ENCODE measurements at regions not wholly inside any gene's neighbourhood (a gene's known extent, or its start where the extent isn't known, plus 50 kb on each side); places are given as distances from the start of the nearest gene placed in this dataset.

DNA sequence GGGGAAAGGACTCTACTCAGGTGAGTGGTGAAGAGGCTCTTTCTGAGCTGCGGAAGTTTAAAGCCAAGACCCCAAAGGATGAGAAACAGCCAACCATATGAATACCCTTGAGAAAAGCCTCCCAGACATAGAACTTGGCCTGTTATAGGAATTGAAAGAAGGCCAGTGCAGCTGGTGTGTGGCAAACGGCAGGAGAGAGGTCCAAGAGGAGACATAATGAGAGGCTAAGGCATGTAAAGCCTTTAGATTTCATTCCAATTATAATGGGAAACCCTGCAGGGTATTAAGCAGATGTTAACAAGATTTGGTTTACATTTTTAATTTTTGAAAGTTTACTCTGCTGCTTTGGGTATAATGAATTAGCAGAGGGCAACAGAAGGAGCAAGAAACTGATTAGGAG lies 552.1 kb upstream of the FBXO33 start (continued):
- TF ChIP-seq, protein P1, sequence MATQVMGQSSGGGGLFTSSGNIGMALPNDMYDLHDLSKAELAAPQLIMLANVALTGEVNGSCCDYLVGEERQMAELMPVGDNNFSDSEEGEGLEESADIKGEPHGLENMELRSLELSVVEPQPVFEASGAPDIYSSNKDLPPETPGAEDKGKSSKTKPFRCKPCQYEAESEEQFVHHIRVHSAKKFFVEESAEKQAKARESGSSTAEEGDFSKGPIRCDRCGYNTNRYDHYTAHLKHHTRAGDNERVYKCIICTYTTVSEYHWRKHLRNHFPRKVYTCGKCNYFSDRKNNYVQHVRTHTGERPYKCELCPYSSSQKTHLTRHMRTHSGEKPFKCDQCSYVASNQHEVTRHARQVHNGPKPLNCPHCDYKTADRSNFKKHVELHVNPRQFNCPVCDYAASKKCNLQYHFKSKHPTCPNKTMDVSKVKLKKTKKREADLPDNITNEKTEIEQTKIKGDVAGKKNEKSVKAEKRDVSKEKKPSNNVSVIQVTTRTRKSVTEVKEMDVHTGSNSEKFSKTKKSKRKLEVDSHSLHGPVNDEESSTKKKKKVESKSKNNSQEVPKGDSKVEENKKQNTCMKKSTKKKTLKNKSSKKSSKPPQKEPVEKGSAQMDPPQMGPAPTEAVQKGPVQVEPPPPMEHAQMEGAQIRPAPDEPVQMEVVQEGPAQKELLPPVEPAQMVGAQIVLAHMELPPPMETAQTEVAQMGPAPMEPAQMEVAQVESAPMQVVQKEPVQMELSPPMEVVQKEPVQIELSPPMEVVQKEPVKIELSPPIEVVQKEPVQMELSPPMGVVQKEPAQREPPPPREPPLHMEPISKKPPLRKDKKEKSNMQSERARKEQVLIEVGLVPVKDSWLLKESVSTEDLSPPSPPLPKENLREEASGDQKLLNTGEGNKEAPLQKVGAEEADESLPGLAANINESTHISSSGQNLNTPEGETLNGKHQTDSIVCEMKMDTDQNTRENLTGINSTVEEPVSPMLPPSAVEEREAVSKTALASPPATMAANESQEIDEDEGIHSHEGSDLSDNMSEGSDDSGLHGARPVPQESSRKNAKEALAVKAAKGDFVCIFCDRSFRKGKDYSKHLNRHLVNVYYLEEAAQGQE (IDR thresholded peaks at IDR 0.05; ENCODE audit: low read depth) = no peak
- no peak for TF ChIP-seq EZH2 (IDR thresholded peaks at IDR 0.05)

DNA sequence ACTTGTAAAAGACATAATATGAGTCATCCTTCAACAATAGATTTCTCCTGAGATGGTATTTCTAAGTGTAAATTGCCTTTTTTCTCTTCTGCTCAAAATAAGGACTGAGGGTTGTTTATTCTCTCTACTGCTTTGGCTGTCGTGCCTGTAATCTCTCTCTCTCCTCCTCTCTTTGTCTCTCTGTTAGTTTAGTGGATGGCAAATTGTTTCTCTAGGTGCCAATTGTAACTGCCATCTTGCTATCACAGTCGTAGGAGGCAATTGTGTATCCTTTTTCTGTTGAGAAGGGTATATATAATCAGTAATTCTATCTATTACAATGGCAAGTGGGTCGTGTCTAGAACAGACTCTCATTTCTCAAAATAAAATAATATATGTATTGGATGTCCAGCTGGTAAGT lies 545.0 kb upstream of the FBXO33 start:
- TF ChIP-seq ELF1 (IDR thresholded peaks at IDR 0.05; ENCODE audit: borderline replicate concordance, low read depth) = no peak
- no peak for TF ChIP-seq SIN3A (IDR thresholded peaks at IDR 0.05; ENCODE audit: low read depth)
- no peak for TF ChIP-seq EGR1 (IDR thresholded peaks at IDR 0.05; ENCODE audit: low read depth)
- no peak for TF ChIP-seq EZH2phosphoT487 (IDR thresholded peaks at IDR 0.05; ENCODE audit: borderline replicate concordance)
- TF ChIP-seq YY1 (IDR thresholded peaks at IDR 0.05; ENCODE audit: extremely low read depth, insufficient replicate concordance, low read depth, low read length) = no peak
- TF ChIP-seq, protein P2, sequence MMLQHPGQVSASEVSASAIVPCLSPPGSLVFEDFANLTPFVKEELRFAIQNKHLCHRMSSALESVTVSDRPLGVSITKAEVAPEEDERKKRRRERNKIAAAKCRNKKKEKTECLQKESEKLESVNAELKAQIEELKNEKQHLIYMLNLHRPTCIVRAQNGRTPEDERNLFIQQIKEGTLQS (IDR thresholded peaks at IDR 0.05) = no peak
- TF ChIP-seq EZH2 (IDR thresholded peaks at IDR 0.05) = no peak
- TF ChIP-seq FOSL1 (IDR thresholded peaks at IDR 0.05; ENCODE audit: low read depth) = no peak
- H3K36me3 ChIP-seq (ENCODE audit: control insufficient read depth in 1 of 2, insufficient read depth in 2 of 2, low read length in 2 of 2) = no peaks in the 10 kb centered on the region
- ChIA-PET RAD21 (ENCODE audit: low non-redundant PET in 1 of 2, low total read pairs in 2 of 2, uncharacterized antibody in 2 of 2, unreplicated experiment in 2 of 2) (no interaction called here), POLR2A (no interaction called here), CTCF (no interaction called here)
- no peaks in the 10 kb centered on the region for H3K27me3 ChIP-seq (ENCODE audit: insufficient read depth, low read length)
- H3K4me2 ChIP-seq (ENCODE audit: low read length) = no peak overlapping the region
- H3K4me3 ChIP-seq (replicated peaks in 1 of 2; ENCODE audit: low read depth in 1 of 2, low read length in 2 of 2) = no peak overlapping the region
- no peaks in the 10 kb centered on the region for H3K79me2 ChIP-seq (ENCODE audit: insufficient read depth, low read length)
- DNase-seq (ENCODE audit: low read depth, low spot score) (no peak), ATAC-seq (no peak)
- H3K9ac ChIP-seq (ENCODE audit: low read length) = no peak overlapping the region
- H3K4me1 ChIP-seq (ENCODE audit: control insufficient read depth in 1 of 2, insufficient read depth in 2 of 2, low read length in 2 of 2) = no peaks in the 10 kb centered on the region
- intact Hi-C loops (cut with micrococcal nuclease) = no loop called here
- H3K9me3 ChIP-seq (ENCODE audit: control insufficient read depth in 1 of 2, insufficient read depth in 1 of 2, low read depth in 1 of 2, low read length in 2 of 2) = no peaks in the 10 kb centered on the region
- H4K20me1 ChIP-seq (ENCODE audit: insufficient read depth) = no peaks in the 10 kb centered on the region
- BruUV-seq (replicated peaks) = no TSS peak
- no peaks in the 10 kb centered on the region for H3K9me2 ChIP-seq (ENCODE audit: insufficient read depth)
- H2AFZ ChIP-seq (ENCODE audit: low read depth, low read length, poor library complexity, severe bottlenecking) = no peak overlapping the region
- no peak overlapping the region for H3K27ac ChIP-seq (ENCODE audit: low read depth, low read length)
